DMS 273 (cell line): ENCODE measurements at regions not wholly inside any gene's neighbourhood (a gene's known extent, or its start where the extent isn't known, plus 50 kb on each side); places are given as distances from the start of the nearest gene placed in this dataset.

Experiments used
- DNase-seq: peaks from one replicate; lab custom pipeline; 2025; ENCODE audit not compliant: unreplicated experiment; lab: John Stamatoyannopoulos, UW

DNA sequence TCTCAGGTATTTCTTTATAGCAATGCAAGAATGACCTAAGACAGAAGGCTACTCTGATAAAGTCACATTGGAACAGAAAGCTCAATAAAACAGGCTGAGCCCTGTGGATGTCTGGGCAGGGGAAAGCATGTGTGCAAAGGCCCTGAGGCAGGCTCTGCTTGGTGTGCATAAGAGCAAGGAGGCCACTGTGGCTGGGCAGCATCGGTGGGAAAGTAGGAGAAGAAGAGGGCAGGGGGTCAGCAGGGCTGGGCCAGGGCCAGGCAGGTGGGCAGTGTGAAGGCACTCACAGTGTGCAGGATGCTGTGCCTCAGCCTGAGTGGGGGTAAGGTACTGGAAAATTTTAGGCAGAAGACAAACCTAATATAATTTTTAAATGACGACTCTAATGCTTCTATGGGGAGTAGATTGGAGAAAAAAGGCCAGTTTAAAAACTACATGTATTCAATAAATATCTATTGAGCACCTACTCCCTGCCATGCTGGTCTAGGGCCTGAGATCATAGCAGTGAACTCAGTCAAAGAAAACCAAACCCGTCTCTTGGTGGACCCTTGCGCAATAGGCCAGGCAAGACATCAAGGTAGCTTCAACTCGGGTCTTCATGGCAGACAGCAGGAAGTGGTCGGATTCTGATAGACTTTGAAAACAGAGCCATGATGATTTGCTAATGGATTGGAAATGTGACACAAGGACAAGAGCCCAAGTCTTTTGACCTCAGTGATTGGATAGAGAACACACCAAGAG lies 572.3 kb downstream of the TCERG1L start:
- DNase-seq = no peak

- no peak for DNase-seq
These were observed 571.8 kb downstream of the TCERG1L start for GRCh38 chr10:130739757-130740145.

- no peak for DNase-seq
These were observed 571.4 kb downstream of the TCERG1L start for GRCh38 chr10:130740166-130740565.

DNA sequence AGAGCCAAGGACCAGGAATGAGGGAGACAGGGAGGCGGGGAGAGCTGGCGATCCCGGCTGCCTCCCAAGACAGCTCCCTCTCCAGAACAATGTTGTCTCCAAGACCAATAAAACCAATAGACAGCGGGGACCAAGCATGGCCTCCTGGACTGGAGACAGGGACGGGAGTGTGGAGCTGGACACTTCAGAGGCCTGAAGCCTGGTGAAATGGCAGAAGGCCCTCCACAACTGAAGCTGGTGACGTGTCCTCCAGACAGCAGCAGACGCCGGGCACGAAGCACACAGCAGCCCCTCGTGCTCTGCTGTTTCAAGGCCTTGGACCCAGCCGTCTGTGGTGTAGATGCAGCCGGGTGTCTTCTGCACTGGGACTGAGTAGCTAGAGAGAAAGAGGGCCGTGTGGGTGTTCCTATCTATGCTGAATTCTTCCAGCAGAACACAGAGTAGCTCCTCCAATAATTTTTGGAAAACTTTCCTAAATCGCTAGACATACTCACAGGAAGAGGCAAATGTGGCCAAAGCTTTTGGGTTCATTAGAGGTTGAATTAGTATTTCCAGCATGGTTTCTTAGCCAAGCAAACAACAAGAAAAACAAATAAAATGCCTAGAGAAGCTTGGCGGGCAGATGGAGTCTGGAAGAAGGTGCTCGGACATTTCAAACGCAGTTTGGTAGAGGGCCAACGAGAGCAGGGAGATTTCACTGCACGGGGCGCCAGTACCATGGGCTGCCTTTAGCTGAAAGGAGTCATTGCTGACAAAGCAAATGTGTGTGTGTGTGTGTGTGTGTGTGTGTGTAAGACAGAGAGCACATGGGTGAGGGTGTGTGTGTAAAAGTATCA lies 570.4 kb downstream of the TCERG1L start:
- no peak for DNase-seq

DNA sequence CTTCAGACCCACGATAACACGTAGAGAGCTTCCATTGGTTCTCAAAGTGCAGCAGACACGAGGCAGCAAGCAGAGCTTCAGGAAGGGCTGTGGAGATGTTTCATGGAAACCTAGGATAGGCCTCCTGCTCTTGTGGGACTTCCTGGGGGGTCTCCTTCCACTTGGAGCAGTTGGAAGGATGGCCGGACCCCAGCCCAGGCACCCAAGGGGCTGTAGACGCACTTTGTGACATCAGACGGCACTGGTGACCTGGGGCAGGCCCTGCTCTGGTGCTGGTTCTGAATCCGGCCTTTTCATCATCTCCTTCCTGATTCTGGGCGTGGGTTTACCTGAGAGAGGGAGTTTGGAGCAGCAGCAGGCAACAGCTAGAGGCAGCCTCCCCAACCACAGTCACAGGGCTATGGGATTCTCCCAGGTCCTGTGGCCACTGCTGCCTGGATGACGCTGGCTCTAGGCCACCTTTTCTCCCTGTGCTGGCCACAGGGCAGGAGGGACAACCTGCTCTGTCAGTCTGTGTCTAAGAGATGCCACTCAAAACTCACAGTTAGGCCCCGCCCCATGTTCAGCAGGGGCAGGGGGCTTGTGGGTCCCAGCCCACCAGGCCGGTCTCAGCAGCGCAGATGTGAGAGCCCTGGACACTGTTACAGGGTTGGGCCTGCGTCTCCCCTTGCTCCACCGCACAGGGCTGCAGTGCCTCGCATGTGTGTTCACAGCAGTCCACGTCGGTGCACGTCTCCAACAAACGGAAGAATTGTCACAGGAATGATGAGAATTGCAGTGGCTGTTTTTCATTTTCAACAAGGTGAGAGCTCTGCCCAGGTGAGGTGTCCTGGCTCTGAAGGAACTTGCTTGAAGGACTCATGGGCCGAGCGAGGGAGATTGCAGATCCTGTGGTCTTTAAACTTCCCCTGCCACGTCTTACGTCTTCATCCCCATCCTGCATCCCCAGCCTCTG lies 569.3 kb downstream of the TCERG1L start:
- DNase-seq = no peak

DNA sequence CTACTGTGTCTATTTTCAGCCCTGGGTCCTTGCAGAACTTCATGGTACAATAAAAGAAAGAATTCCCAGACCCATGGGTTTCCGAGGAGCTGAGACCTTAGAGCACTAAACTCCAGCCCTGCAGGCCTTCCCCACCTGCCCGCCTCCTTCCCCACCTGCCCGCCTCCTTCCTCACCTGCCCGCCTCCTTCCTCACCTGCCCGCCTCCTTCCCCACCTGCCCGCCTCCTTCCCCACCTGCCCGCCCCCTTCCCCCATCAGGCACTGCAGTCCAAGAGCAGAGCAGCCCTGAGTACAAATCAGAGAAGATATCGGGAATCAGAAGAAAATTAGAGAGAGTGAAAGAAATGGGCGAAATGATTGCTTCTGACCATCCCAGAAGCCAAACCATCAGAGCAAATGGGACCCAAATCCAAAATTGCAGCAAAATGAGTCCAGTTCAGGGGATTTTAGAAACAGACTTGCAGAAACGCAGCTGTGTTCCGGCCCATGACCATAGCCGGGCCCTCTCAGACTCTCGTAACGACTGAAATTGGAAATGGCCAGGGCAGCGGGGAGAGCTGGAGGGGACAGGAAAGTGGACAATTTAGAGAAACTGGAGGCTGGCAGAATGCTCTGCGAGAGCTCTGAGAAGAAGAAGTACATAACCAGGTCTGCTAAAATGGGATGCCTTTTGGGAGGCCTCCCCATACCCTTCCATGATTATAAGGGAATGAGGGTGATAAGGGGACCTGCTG lies 568.4 kb downstream of the TCERG1L start:
- DNase-seq = no peak

- DNase-seq = no peak
These were observed 567.7 kb downstream of the TCERG1L start for GRCh38 chr10:130743751-130744271.

DNA sequence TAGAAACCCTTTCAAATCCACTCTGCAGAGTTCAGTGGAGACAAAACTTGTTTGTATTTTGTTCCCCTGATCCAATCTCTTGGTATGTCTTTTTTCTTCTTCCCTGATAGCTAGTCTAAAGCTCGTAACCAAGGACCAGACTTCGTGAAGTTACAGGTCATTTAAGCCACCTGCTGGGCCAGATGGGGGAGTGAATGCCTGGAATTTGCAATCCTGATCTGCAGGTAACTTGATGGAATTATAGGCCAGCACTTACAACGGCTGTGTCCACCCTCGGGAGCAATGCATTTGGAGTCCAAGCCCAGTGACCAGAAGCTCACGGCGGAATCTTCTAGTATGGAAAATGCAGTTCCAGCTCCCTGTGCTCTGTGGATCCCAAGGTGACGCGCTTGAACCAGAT lies 566.9 kb downstream of the TCERG1L start:
- no peak for DNase-seq

- no peak for DNase-seq
These were observed 566.3 kb downstream of the TCERG1L start for GRCh38 chr10:130745251-130745650.

DNA sequence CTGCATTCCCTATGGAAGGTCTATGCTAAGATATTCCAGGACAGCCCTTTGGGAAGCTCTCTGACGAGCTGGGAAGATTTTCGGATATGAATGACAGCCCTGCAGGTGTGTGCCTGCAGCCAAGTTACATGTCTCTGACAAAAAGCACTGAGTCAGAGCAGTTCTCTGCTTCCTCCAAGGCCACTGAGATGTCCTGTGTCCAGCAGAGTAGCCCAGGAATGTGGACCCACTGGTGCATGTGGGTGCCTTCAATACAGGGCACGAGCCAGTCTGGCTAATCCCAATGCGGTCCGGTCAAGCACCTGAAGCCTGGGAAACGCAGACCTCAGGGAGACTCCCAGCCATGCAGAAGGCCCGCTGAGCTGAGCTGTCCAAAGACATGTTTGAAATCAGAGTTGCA lies 565.7 kb downstream of the TCERG1L start:
- DNase-seq = no peak

DNA sequence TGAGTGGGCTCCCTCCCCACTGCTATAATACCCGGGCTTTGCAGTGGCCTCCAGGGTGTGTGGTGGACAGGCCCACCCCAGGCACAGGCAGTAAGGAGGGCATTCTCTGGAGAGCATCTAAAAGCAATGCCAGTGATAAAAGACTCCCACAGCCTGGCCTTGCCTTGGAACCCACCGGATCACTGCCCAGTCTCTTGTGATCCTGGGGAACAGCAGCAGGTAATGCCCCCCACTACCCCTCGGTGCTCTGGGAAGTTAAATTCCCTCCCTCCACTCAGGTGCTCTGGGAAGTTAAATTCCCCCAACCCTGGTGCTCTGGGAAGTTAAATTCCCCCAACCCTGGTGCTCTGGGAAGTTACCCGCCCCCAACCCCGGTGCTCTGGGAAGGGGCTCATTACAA lies 565.2 kb downstream of the TCERG1L start:
- DNase-seq = no peak

- DNase-seq = no peak
These were observed 564.2 kb downstream of the TCERG1L start for GRCh38 chr10:130747356-130747755.

- DNase-seq = no peak
These were observed 563.6 kb downstream of the TCERG1L start for GRCh38 chr10:130747946-130748345.

GRCh38 chr10:130748409-130749057 lies 563.0 kb downstream of the TCERG1L start:
- no peak for DNase-seq

DNA sequence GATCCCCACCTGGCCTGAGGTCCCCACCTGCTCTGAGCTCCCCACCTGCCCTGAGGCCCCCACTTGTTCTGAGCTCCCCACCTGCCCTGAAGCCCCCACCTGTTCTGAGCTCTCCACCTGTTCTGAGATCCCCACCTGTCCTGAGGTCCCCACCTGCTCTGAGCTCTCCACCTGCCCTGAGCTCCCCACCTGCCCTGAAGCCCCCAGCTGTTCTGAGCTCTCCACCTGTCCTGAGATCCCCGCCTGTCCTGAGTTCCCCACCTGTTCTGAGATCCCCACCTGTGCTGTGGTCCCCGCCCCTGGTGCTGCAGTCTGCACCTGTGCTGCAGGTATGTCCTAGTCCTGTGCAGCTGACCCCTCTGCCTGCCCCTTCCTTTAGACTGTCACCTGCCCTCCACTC lies 561.6 kb downstream of the TCERG1L start:
- DNase-seq = no peak

GRCh38 chr10:130750441-130750840 lies 561.1 kb downstream of the TCERG1L start:
- DNase-seq = no peak

GRCh38 chr10:130751106-130751840 lies 560.2 kb downstream of the TCERG1L start:
- DNase-seq = no peak

- no peak for DNase-seq
These were observed 559.7 kb downstream of the TCERG1L start for GRCh38 chr10:130751851-130752250.

DNA sequence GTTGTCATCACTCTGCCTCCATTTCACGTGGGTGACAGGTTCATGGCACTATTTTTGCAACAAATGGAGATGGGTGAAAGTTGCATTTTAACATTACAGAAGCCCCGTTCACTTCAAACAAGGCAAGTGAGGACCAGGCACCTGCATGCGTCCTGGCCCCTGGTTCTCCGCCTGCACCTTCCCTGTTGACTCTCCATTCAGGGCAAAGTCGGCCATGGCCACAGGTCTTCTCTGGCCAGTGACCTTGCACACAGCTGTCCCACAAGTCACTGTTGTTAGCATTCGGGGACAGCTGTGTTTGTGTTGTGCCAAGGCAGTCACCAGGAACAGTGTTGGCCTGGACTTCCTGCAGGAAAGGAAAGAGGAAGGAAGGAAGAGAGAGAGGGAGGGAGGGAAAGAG lies 554.9 kb downstream of the TCERG1L start:
- no peak for DNase-seq
